ENCODE measurements at regions not wholly inside any gene's neighbourhood (a gene's known extent, or its start where the extent isn't known, plus 50 kb on each side); places are given as distances from the start of the nearest gene placed in this dataset.

- H3K9me3 Mint-ChIP-seq, result no peaks in the 10 kb centered on the region
- H3K4me3 ChIP-seq (ENCODE audit: low read length), result no peak overlapping the region
- H3K4me1 ChIP-seq (ENCODE audit: control insufficient read depth, insufficient read depth, low read length), result peaks cover 3% of the 10 kb centered on the region
- WGBS (ENCODE audit: insufficient coverage), result 81% methylated on average over 20 of the region's 21 CpGs
- ATAC-seq (peak in 1 of 3 donors; percentile 10), DNase-seq (no peak)
- no peak overlapping the region for H3K4me3 Mint-ChIP-seq
- no peak overlapping the region for H3K27ac ChIP-seq (ENCODE audit: low read length)
- peaks cover 0 to 16% of the 10 kb centered on the region in 2 donors for H3K27me3 Mint-ChIP-seq (ENCODE audit: low read depth in 2 of 2)
- intact Hi-C loops (cut with micrococcal nuclease), result no loop called here
- no peak overlapping the region for H3K27ac Mint-ChIP-seq
- TF ChIP-seq CTCF (IDR thresholded peaks at IDR 0.05), result no peak
- no peaks in the 10 kb centered on the region for H3K36me3 ChIP-seq (ENCODE audit: control insufficient read depth, insufficient read depth, low read length)
- no peaks in the 10 kb centered on the region for H3K4me1 Mint-ChIP-seq
- H3K36me3 Mint-ChIP-seq, result no peaks in the 10 kb centered on the region
- no peaks in the 10 kb centered on the region for H3K9me3 ChIP-seq (ENCODE audit: control insufficient read depth, insufficient read depth, low read length)
- H3K27me3 ChIP-seq (ENCODE audit: control insufficient read depth, insufficient read depth, low read length), result no peaks in the 10 kb centered on the region
These were observed 148.7 kb upstream of the COL5A1 start for GRCh38 chr9:134492721-134493460.

GRCh38 chr9:134493461-134494272, 147.9 kb upstream of the COL5A1 start:
- WGBS (ENCODE audit: insufficient coverage), result 72% methylated on average over 26 of the region's 26 CpGs
- no peaks in the 10 kb centered on the region for H3K9me3 Mint-ChIP-seq
- ATAC-seq (no peak), DNase-seq (no peak)
- H3K27ac Mint-ChIP-seq, result no peak overlapping the region
- H3K27ac ChIP-seq (ENCODE audit: low read length), result no peak overlapping the region
- H3K4me3 ChIP-seq (ENCODE audit: low read length), result no peak overlapping the region
- H3K27me3 Mint-ChIP-seq (ENCODE audit: low read depth in 2 of 2), result peaks cover 0 to 16% of the 10 kb centered on the region in 2 donors
- intact Hi-C loops (cut with micrococcal nuclease), result no loop called here
- no peaks in the 10 kb centered on the region for H3K27me3 ChIP-seq (ENCODE audit: control insufficient read depth, insufficient read depth, low read length)
- H3K4me1 ChIP-seq (ENCODE audit: control insufficient read depth, insufficient read depth, low read length), result peaks cover 3% of the 10 kb centered on the region
- H3K9me3 ChIP-seq (ENCODE audit: control insufficient read depth, insufficient read depth, low read length), result no peaks in the 10 kb centered on the region
- no peaks in the 10 kb centered on the region for H3K36me3 Mint-ChIP-seq
- H3K4me1 Mint-ChIP-seq, result no peaks in the 10 kb centered on the region
- TF ChIP-seq CTCF (IDR thresholded peaks at IDR 0.05), result no peak
- no peaks in the 10 kb centered on the region for H3K36me3 ChIP-seq (ENCODE audit: control insufficient read depth, insufficient read depth, low read length)
- H3K4me3 Mint-ChIP-seq, result no peak overlapping the region

GRCh38 chr9:134494273-134494815, 147.3 kb upstream of the COL5A1 start:
- no peaks in the 10 kb centered on the region for H3K27me3 ChIP-seq (ENCODE audit: control insufficient read depth, insufficient read depth, low read length)
- no peak overlapping the region for H3K27ac ChIP-seq (ENCODE audit: low read length)
- H3K9me3 ChIP-seq (ENCODE audit: control insufficient read depth, insufficient read depth, low read length), result no peaks in the 10 kb centered on the region
- 80% methylated on average over 13 of the region's 17 CpGs for WGBS (ENCODE audit: insufficient coverage)
- intact Hi-C loops (cut with micrococcal nuclease), result no loop called here
- H3K4me3 Mint-ChIP-seq, result no peak overlapping the region
- DNase-seq (peak in 1 of 2 donors; percentile 10), ATAC-seq (no peak)
- peaks cover 3% of the 10 kb centered on the region for H3K4me1 ChIP-seq (ENCODE audit: control insufficient read depth, insufficient read depth, low read length)
- H3K9me3 Mint-ChIP-seq, result no peaks in the 10 kb centered on the region
- H3K4me1 Mint-ChIP-seq, result no peaks in the 10 kb centered on the region
- no peaks in the 10 kb centered on the region for H3K36me3 Mint-ChIP-seq
- H3K4me3 ChIP-seq (ENCODE audit: low read length), result no peak overlapping the region
- H3K36me3 ChIP-seq (ENCODE audit: control insufficient read depth, insufficient read depth, low read length), result no peaks in the 10 kb centered on the region
- no peak overlapping the region for H3K27ac Mint-ChIP-seq
- TF ChIP-seq CTCF (IDR thresholded peaks at IDR 0.05), result no peak
- peaks cover 0 to 10% of the 10 kb centered on the region in 2 donors for H3K27me3 Mint-ChIP-seq (ENCODE audit: low read depth in 2 of 2)

All from natural killer cell (primary cell).